T follicular helper cell (primary cell): ENCODE measurements at regions not wholly inside any gene's neighbourhood (a gene's known extent, or its start where the extent isn't known, plus 50 kb on each side); places are given as distances from the start of the nearest gene placed in this dataset.

Experiments used
- DNase-seq: peaks from one replicate; pipeline ENCODE4 v3.0.0-alpha.2; 2020; ENCODE audit warnings: low read depth

DNA sequence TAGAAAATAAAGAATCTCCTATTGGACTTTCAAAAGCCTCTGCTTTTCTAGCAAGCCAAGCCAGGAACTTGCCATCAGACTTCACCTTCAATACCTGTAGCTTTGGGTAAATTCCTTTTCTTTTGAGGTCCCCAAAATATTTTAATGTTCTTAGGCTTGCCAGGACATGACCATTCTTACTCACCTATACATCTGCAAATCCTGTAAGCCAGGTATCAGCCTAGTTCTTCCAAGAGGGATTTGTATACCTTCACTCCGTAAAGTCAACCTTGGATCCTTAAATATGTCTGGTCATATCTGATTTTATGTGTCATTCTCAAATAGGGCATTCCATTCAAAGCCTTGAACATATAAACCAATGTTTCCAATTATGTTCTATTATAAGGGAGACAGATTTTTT lies 210.6 kb upstream of the CELF2 start:
- no peak for DNase-seq

DNA sequence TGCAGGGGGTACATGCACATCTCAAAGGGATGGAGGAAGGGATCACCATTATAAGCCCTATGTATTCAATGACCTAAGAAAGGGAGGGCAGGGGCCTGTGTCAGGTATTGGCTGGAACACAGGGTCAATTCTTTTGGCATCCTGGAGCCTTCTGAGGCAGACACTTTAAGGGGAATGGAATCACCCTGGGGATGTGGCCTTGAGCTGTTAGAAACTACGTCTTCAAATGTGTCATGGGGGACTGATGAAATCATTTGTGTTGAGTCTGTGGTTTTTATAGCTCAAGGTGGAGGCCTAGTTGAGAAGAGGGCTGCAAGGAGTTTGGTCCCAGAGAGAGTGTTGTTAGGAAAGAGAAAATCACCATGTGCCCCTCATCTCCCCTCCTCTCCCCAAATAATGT lies 206.1 kb upstream of the CELF2 start:
- no peak for DNase-seq

DNA sequence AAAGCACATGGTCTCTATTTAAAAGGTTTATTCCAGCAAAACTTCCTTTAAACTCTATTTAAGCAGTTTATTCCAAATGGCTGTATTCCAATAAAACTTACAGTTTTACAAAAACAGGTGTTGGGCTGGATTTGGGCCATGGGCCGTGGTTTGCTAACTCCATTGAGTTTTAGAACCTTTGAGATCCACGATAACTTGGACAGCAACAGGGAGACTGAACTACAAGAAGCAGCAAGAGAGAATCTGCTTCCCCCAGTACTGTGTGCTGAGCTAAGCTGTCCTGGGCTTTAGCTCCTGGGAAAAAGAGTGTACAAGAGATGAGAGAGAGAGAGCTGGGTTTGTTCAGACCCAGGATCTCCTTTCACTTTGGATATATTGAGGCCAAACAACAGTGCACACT lies 204.0 kb upstream of the CELF2 start:
- DNase-seq, result no peak

DNA sequence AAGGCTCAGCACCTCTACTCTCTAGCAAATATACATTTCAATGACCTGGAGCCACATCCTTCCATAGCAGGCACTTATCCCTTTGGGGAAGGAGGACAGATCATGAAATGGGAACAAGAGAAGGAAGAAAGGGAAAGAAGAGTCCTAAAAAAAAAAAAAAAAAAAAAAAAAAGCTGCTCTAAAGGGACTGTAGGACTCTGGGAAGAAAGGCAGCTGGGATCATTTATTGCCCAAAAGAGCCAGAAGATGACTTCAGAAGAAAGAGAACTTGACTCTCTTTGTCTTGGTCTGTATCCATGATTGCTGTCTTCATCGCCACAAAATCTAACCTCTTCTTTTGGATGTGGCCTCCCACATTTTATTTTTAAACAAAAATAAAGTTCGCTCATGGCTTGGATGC lies 203.6 kb upstream of the CELF2 start:
- DNase-seq, result no peak

DNA sequence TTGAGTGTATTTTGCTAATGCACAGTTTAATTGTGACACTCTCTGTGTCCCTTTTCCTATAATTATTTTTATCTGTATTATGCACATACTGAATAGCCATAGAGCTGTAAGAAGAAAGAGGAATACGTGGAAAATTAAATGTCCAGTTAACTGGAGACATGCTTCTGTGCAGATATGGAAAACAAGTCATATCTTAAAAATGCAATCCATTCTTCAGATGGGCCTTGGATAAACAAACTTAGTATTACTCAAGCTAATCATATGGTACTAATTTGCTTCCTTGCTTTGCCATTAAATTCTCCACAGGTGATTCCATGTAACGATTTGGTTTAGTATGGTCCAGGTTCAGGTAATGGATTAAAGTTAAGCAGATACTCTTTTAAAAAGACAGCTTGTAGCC lies 201.2 kb upstream of the CELF2 start:
- no peak for DNase-seq

DNA sequence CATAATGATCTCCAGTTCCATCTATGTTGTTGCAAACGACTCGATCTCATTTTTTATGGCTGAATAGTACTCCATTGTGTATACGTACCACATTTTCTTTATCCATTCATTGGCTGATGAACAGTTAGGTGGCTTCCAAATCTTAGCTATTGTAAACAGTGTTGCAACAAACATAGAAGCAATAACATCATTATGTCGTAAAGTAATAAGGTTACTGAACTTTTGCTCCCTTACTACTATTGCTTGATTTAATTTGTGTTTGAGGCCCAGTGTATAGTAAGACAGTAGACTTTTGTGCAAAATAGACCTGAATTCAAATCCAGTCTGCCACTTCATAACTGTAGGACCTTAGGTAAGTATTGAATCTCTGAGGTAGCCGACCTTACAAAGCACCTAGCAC lies 200.1 kb upstream of the CELF2 start:
- DNase-seq, result no peak

DNA sequence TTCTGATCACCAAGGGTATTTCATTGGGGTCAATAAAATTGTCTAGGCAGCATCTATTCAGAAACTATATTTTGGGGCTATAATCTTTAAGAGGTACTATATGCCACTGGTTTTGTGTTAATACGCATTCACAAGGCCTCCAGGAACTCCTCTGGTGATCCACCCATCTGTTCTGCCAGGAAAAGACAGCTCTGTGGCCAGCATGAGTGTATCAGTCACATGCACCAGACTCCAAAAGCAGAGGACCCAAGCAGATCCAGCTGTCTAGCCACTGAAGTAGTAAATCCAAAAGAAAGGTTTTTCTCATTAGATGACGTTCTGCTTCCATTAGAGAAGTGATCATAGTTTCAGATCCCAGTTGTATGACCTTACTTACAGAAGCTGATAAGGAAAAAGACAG lies 199.6 kb upstream of the CELF2 start:
- DNase-seq, result no peak

DNA sequence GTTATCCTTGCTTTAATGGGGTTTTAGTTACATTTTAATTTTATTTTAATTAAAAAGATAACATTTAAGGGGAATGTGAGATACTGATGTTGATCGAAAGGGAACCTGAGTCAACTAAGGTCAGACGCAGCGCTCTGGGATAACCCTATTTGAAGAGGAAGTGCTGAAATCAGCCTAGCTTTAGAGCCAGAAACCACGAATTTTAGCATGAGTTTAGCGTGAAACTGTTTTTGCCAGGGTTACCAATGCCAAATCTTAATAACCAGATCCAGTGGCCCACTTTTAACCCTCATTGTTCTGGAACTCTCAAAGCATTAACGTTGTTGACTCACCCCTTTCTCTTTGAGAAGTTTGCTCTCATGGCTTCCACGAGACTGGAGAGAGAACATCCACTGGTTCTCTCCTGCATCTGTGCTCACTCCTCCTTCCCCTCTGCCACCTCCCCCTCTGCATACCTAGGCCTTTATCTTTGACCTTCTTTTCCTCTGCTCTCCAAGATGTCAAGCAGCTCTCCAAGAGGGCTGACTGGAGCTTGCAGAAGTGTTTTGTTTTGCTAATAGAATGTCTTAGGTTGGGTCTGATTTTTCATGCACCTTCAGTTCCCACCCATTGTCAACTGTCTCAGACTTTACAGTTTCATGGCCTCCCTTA lies 198.3 kb upstream of the CELF2 start:
- DNase-seq, result no peak

DNA sequence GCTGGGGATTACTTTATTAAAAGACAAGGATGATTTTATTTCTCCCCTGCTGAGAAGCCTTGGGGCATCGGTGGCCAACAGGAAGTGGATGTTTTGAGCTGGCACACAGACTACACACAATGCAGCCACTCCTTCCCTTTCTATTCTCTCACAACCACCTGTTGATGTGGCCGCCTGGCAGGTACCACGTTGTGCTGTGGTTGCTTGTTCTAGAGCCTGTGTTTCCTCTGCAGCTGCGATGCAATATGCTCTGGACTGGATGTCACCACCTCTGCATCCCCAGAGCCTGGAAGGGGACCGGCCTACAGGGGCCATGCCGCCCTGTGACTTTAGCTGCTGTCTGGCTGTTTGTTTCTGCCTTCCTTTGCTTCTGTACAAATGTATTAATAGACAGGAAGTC lies 195.7 kb upstream of the CELF2 start:
- no peak for DNase-seq

DNA sequence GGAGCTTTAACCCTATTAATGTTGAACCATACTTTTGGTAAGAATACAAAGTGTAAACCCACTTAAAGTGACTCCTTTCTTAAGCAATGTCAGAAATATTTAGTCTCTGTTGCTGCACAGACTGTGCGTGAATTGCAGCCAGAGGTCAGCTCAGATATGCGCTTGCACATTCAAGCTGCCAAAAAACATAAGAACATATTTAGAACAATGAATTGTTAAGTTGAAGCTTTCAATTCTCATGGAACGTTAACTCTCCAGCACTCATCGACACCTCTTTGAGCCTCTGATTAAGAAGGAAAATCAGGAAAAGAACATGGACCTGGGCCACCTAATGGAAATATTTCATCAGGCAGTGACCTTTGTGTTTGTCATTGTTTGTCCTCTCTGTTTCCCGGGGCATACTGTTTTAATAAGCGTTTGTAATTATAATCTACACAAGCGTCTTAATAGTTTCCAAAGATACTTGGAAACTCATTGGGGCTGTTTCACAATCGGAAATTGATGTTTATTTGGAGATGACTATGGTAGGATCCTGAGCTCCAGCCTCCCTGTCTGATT lies 193.0 kb upstream of the CELF2 start:
- DNase-seq, result no peak

DNA sequence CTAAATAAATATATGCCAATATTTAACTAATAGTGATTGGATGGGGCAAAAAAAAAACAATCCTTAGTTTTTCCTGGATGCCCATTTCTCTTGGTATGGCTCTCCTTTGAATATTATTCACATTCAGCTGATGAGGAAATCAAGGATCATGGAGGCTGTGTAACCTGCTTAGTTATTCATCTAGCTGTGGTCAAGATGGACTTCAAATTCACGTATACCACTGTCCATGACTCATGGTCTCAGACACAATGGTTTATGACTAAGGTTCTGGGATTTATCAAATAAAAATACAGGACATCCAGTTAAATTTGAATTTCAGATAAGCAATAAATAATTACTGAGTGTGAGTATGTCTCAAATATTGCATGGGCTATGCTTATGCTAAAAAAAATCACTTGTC lies 191.5 kb upstream of the CELF2 start:
- DNase-seq, result no peak

DNA sequence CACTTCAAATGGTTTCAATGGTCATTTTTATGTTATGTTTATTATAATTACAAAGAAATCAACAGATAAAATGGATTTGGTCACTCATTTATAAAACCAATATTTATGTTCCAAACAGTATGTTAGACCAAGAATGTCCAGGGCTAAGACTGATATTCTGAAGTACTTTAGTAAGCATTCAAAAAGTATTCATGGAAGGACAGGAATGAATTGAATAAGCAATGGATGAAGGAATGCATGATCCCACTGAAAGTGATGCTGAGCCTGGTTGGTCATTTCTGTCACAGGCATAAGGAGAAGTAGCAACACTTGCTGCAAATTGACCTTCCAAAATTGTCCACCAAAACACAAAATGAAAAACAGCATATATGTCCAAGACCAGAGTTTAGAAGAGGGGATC lies 189.0 kb upstream of the CELF2 start:
- DNase-seq, result no peak

DNA sequence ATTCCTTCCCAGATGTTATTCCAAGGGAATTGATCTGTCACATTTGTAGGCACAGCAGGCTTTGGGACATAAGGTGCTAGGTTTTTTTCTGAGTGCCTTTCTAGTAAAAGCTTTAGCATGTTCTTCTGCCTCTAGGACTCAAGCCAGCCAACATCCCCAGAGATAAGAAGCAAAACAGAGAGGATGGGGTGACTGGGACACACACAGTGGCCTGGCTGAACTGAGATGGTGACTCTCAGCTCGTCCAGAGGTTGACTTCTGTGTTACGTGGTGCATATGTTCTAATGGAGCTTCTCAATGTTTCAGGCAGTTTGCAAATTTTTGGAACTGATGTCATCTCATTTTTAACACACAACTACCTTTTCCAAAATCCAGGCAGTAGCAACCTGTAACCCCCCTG lies 188.1 kb upstream of the CELF2 start:
- DNase-seq, result no peak

DNA sequence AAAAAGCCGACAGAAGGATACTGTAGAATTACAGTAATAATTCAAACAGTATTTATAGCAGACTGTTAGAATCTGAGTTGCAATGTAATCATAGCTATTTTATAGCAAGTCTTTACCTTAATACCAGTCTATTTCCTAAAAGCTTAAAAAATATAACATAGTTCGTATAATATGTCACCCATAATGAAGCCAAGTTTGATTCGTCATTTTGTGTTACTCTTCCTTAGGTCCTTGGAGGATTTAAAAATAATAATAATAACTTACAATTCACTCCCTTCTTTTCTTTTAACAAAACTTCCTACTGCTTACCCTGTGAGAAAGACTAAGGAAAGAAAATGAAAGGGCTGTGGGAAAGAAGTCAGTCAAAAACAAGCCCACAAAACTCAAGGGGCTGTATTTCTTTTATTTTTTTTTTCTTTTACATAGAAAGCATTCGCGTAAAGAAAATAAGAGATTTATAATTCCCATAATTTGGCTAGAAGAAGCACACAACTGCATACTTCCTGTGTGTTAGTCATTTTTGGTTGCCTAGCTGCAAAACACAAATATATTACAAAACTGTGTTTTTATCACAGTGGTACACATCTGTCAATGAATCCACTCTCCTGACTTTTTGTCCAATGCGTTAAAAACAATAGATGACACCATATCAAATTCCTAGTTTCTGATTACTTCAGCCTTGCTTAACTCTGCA lies 187.2 kb upstream of the CELF2 start:
- no peak for DNase-seq

DNA sequence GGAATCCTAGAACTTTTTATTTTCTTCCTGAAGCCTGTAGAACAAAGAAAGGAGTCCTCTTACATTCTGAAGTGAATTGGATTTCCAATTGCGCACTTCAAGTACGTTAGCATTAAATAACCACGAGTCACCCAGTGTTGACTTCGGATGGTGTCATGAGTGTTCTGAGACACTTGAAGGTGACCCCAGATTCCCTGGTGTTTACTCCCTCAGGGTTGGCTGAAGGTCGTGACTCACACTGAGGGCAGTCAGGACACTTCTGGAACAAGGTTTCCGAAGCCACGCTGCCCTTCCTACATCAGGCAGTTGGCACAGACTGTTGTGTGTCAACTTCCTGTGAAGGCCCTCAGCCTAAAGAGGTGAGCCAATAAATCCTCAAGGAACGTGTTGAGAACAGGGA lies 186.6 kb upstream of the CELF2 start:
- no peak for DNase-seq

DNA sequence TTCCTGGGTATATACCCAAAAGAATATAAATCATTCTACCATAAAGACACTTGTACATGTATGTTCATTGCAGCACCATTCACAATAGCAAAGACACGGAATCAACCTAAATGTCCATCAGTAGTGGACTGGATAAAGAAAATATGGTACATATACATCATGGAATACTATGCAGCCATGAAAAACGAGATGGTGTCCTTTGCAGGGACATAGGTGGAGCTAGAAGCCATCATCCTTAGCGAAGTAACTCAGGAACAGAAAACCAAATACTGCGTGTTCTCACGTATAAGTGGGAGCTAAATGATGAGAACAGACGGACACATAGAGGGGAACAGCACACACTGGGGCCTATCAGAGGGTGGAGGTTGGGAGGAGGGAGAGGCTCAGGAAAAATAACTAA lies 183.7 kb upstream of the CELF2 start:
- no peak for DNase-seq

DNA sequence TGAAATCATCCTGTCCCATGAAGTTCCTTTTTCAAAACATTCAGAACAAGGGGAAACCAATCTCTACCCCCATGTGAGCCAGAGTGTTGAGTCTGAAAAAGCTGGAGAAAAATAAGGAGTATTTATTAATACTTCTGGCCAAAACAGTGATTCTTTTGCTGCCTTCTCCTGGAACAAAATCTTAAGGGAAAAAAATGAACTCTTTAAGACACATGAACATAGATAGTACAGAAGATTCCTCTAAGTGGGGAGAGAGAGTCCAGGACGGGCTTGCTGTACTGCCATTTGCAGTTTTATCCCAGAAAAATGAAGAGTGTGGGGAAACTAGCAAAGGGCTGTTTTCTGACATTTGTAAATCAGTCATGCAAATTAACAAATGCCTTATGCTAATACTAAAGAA lies 173.4 kb upstream of the CELF2 start:
- no peak for DNase-seq

DNA sequence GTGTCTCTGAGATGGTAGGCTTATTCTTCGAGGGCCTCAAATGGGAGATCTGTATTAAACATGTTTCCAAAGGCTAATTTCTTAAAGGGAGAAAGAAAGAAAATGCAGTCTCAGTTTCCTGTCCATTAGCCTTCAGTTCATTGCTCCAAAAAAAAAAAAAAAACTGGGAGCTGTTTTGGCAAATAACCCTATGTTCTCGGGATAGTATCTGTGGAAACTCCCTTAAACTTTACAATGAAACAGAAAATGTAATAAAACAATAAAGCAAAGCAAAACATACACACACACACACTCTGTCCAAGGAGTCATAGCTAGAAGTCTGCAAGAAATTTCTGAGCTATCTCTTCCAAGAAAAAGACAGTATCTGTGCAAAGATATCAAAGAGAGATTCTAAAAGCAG lies 172.5 kb upstream of the CELF2 start:
- DNase-seq, result no peak

DNA sequence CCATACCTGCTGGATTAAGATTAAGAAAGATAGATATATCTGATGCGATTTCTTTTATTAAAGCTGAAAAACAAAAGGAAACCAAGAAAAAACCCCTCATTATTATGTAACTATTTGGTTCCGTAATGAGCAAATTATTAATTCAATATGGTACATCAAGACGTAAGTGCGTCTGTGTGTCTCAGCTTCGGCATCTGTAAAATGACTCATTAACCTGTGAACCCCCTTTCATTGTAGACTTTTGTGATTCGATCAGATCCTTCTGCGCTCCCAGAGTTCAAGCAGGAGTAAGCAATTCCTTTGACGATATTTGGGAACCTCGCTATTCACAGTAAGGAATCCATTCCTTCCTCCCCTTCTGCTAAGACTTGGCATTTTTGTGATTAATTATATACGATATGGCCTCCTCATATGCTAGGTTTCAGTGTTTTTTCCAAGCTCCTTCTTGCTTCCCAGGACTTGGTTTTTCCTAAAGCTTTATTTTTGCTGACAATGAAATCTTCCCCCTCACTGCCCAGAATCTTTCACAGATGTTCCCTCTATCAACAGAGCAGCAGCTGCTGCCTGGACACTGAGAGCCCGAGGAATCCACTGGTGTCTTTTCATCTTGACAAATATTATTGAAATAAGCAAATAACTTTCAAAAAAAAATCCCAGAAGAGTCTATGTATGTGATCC lies 171.7 kb upstream of the CELF2 start:
- DNase-seq, result no peak

DNA sequence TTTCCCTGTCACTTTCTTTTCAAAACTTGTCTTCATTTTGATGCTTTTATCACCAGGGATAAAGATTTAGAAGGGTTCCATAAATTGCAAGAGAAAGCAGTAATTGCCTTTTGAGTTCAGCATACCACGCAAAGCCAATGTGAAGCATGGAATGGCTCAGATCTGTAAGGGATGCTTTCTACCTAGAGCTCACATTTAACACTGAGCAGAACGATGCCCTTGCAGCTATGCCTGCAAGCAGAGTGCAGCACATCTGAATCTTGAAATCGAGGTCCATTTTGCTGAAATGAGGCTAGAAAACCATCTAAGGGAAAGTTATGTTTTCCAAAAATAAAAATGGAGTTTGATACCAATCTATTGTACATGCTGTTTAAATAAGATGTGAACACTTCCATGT lies 171.2 kb upstream of the CELF2 start:
- no peak for DNase-seq

DNA sequence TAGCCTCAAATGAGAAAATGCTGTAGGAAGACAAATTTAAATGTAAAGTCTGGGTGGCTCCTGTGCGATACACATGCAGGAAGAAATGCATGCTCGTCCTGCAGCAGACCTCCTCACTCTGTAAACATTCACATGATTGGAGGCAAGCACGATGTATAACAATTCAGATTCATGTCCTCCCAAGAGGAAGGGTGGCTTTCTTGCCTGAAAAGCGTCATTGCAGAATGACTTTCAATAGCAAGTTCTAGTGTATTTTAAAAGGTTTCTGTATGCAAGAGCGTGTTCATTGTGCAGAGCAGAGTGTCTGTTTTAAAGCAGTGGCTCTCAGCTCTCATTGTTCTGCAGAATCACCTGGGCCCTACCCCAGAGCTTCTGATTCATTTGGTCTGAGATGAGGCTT lies 170.3 kb upstream of the CELF2 start:
- DNase-seq, result no peak

DNA sequence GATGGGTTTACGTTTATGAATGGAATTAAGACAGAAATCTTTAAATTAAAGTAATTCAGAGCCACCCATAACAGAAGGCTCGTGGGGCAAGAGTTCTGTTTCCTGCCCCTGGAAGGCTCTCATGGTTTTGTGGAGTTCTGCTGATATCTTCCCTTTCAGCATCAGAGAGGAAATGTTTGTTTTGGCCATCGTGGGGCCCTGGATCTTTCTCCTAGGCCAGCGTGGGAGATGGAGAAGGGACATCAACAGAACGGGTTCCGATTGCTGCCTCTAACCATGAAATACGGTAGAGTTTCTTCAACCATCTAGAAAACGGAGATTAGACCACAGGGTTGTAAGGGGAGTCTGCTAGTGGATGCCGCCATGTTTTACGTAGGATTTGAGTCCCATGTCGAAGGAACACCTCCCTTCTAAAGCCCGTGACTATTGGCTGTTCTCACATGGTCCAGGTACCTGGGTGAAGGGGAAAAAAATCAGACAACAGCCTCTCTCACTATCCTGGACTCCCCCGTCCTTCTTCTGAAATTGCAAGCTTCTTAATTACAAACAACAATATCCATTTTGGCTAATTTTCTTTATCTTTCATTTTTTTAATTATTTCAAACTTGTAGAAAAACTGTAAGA lies 169.1 kb upstream of the CELF2 start:
- DNase-seq, result no peak

DNA sequence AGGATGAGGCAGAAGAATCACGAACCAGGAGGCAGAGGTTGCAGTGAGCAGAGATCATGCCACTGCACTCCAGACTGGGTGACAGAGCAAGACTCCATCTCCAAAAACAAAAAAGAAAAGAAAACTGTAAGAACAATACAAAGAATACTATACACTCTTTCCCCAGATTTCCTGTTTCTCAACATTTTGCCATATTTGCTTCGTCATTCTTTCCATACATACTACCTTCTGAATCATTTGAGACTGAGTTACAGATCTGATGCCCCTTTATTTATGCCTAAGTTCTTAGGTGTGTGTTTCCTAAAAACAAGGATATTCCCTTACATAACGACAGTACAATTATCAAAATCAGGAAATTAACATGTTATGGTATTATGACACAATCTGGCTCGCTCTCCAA lies 168.4 kb upstream of the CELF2 start:
- no peak for DNase-seq
